ENCODE measurements at regions not wholly inside any gene's neighbourhood (a gene's known extent, or its start where the extent isn't known, plus 50 kb on each side); places are given as distances from the start of the nearest gene placed in this dataset.

- Mint-ChIP-seq H3K36me3 (no peaks in the 10 kb centered on the region), H3K4me1 (no peaks in the 10 kb centered on the region), H3K27me3 (ENCODE audit: low read depth in 3 of 3) (peaks cover 0 to 1% (median 0%) of the 10 kb centered on the region in 3 donors), H3K27ac (no peak overlapping the region), H3K9me3 (peaks cover 3 to 20% (median 8%) of the 10 kb centered on the region in 6 donors), H3K4me3 (no peak overlapping the region)
- no peak for DNase-seq
These were observed 63.3 kb upstream of the THSD7A start for GRCh38 chr7:11895337-11895736.

- H3K27me3 Mint-ChIP-seq (ENCODE audit: low read depth in 3 of 3): no peaks in the 10 kb centered on the region
- H3K4me3 Mint-ChIP-seq: no peak overlapping the region
- DNase-seq: no peak
- H3K9me3 Mint-ChIP-seq: peaks cover 3 to 21% (median 7%) of the 10 kb centered on the region in 6 donors
- H3K4me1 Mint-ChIP-seq: no peaks in the 10 kb centered on the region
- no peaks in the 10 kb centered on the region for H3K36me3 Mint-ChIP-seq
- H3K27ac Mint-ChIP-seq: no peak overlapping the region
These were observed 64.7 kb upstream of the THSD7A start for GRCh38 chr7:11896663-11897062.

DNA sequence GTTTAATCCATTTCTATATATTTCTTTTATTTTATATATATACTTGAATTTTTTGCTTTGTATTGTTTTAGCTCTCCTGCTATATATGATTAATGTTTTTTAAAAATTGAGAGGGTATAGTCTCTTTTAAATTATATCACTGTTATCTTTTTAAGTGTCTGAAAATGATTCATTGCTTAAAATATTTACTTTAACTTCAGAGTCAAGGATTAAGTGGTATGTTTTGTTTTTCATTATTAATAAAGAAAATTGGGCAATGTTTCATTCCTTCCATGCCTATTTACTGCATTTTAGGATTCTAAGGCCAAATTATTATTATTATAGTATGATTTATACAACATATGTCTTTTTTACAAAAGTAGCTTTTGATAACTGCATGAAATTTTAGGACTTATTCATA is 67.2 kb upstream of the THSD7A start:
- no peak for DNase-seq
- Mint-ChIP-seq H3K27ac (no peak overlapping the region), H3K27me3 (ENCODE audit: low read depth in 3 of 3) (no peaks in the 10 kb centered on the region), H3K4me1 (no peaks in the 10 kb centered on the region), H3K9me3 (peaks cover 3 to 16% (median 10%) of the 10 kb centered on the region in 6 donors), H3K4me3 (no peak overlapping the region), H3K36me3 (no peaks in the 10 kb centered on the region)

GRCh38 chr7:11910253-11910652 is 78.3 kb upstream of the THSD7A start:
- H3K9me3 Mint-ChIP-seq: peaks cover under 1 to 17% (median 4%) of the 10 kb centered on the region in 6 donors
- no peaks in the 10 kb centered on the region for H3K4me1 Mint-ChIP-seq
- no peak for DNase-seq
- H3K4me3 Mint-ChIP-seq: no peak overlapping the region
- no peaks in the 10 kb centered on the region for H3K36me3 Mint-ChIP-seq
- no peaks in the 10 kb centered on the region for H3K27me3 Mint-ChIP-seq (ENCODE audit: low read depth in 3 of 3)
- no peak overlapping the region for H3K27ac Mint-ChIP-seq

- no peak for DNase-seq
- H3K9me3 Mint-ChIP-seq: peaks cover 3 to 22% (median 7%) of the 10 kb centered on the region in 6 donors
- no peak overlapping the region for H3K27ac Mint-ChIP-seq
- H3K4me3 Mint-ChIP-seq: no peak overlapping the region
- no peaks in the 10 kb centered on the region for H3K27me3 Mint-ChIP-seq (ENCODE audit: low read depth in 3 of 3)
- no peaks in the 10 kb centered on the region for H3K4me1 Mint-ChIP-seq
- H3K36me3 Mint-ChIP-seq: no peaks in the 10 kb centered on the region
These were observed 79.9 kb upstream of the THSD7A start for GRCh38 chr7:11911900-11912299.

GRCh38 chr7:11914645-11915044 is 82.6 kb upstream of the THSD7A start:
- no peak for DNase-seq
- H3K36me3 Mint-ChIP-seq: no peaks in the 10 kb centered on the region
- H3K27me3 Mint-ChIP-seq (ENCODE audit: low read depth in 3 of 3): no peaks in the 10 kb centered on the region
- H3K4me3 Mint-ChIP-seq: no peak overlapping the region
- peaks cover 3 to 31% (median 9%) of the 10 kb centered on the region in 6 donors for H3K9me3 Mint-ChIP-seq
- H3K27ac Mint-ChIP-seq: no peak overlapping the region
- no peaks in the 10 kb centered on the region for H3K4me1 Mint-ChIP-seq

GRCh38 chr7:11923376-11923930 is 91.5 kb upstream of the THSD7A start:
- Mint-ChIP-seq H3K9me3 (peaks cover 0 to 23% (median 12%) of the 10 kb centered on the region in 6 donors), H3K4me3 (no peak overlapping the region), H3K27me3 (ENCODE audit: low read depth in 3 of 3) (peaks cover 0 to 1% (median 0%) of the 10 kb centered on the region in 3 donors), H3K4me1 (no peaks in the 10 kb centered on the region), H3K36me3 (no peaks in the 10 kb centered on the region), H3K27ac (no peak overlapping the region)
- no peak for DNase-seq

GRCh38 chr7:11931307-11931706 is 99.3 kb upstream of the THSD7A start:
- H3K9me3 Mint-ChIP-seq: peaks cover 0 to 9% (median 4%) of the 10 kb centered on the region in 6 donors
- H3K36me3 Mint-ChIP-seq: no peaks in the 10 kb centered on the region
- H3K27ac Mint-ChIP-seq: no peak overlapping the region
- H3K4me1 Mint-ChIP-seq: no peaks in the 10 kb centered on the region
- DNase-seq: no peak
- H3K27me3 Mint-ChIP-seq (ENCODE audit: low read depth in 3 of 3): no peaks in the 10 kb centered on the region
- no peak overlapping the region for H3K4me3 Mint-ChIP-seq

GRCh38 chr7:11934796-11935195 is 102.8 kb upstream of the THSD7A start:
- Mint-ChIP-seq H3K9me3 (peaks cover 0 to 23% (median 5%) of the 10 kb centered on the region in 6 donors), H3K4me3 (no peak overlapping the region), H3K4me1 (no peaks in the 10 kb centered on the region), H3K36me3 (no peaks in the 10 kb centered on the region), H3K27me3 (ENCODE audit: low read depth in 3 of 3) (no peaks in the 10 kb centered on the region), H3K27ac (no peak overlapping the region)
- DNase-seq: no peak

DNA sequence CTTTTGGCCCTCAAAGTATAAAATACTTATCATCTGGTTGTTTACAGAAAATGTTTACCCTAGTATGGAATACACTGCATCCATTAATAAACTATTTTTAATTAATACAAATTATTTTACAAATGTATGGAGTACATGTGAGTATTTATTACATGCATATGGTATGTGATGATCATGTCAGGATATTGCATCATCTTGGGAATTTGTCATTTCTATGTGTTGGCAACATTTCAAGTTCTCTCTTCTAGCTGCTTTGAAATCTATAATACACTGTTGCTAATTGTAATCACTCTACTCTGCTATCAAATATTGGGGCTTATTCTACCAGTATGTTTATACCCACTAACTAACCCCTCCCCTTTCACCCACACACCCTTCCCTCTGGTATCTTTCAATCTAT is 103.9 kb upstream of the THSD7A start:
- peaks cover 0 to 23% (median 5%) of the 10 kb centered on the region in 6 donors for H3K9me3 Mint-ChIP-seq
- no peak overlapping the region for H3K27ac Mint-ChIP-seq
- H3K4me1 Mint-ChIP-seq: no peaks in the 10 kb centered on the region
- H3K36me3 Mint-ChIP-seq: no peaks in the 10 kb centered on the region
- no peak for DNase-seq
- peaks cover 0 to 3% (median 0%) of the 10 kb centered on the region in 3 donors for H3K27me3 Mint-ChIP-seq (ENCODE audit: low read depth in 3 of 3)
- no peak overlapping the region for H3K4me3 Mint-ChIP-seq

DNA sequence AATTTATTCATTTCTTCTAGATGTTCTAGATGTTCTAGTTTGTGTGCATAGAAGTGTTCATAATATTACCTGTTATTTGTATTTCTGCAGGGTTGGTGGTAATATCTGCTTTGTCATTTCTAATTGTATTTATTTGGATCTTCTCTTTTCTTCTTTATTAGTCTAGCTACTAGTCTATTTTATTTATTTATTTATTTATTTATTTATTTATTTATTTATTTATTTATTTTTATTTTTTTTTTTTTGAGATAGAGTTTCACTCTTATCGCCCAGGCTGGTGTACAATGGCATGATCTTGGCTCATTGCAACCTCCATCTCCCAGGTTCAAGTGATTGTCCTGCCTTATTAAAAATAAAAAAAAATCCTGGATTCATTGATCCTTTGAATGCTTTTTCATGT is 114.8 kb upstream of the THSD7A start:
- Mint-ChIP-seq H3K4me1 (no peaks in the 10 kb centered on the region), H3K27me3 (ENCODE audit: low read depth in 3 of 3) (no peaks in the 10 kb centered on the region), H3K27ac (no peak overlapping the region), H3K4me3 (no peak overlapping the region), H3K9me3 (peaks cover 5 to 60% (median 25%) of the 10 kb centered on the region in 6 donors), H3K36me3 (no peaks in the 10 kb centered on the region)
- DNase-seq: no peak

DNA sequence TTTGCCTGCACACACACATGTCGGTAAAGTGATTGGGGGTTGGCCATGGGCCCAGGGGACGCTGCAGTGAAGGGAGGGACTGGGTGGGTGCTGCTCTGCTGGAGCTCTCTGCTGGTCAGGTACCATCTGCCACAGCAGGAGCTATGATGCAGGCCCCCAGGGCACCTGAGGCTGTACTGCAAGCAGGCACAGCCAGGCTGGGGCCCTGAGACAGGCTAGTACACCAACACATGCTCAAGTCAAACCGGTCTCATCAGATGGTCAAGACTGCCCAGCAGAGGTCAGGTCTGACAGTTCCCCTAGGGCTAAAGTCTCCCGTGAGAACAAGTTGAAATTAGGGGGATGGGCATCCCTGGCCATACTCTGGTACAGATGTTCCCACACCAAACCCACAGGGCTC is 118.3 kb upstream of the THSD7A start:
- H3K36me3 Mint-ChIP-seq: no peaks in the 10 kb centered on the region
- H3K27ac Mint-ChIP-seq: no peak overlapping the region
- no peaks in the 10 kb centered on the region for H3K4me1 Mint-ChIP-seq
- peaks cover under 1 to 65% (median 26%) of the 10 kb centered on the region in 6 donors for H3K9me3 Mint-ChIP-seq
- no peak overlapping the region for H3K4me3 Mint-ChIP-seq
- no peaks in the 10 kb centered on the region for H3K27me3 Mint-ChIP-seq (ENCODE audit: low read depth in 3 of 3)
- DNase-seq: no peak

DNA sequence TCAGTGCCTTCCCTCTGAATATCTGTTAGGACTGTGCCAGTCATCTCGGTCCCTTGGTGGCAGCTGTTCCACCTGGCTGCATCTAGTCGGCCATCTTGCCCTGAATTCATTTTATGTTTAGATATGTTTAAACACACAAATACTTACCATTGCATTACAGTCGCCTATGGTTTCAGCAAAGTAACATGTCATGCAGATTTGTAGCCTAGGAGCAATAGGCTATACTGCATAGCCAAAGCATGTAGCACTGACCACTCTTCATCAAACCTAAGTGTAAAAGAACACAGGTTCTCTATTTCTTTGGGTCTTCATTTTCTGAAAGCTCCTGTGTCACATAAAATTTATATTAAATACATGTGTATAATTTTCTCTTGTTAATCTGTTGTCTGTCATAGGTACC is 118.9 kb upstream of the THSD7A start:
- Mint-ChIP-seq H3K9me3 (peaks cover 0 to 58% (median 26%) of the 10 kb centered on the region in 6 donors), H3K27ac (no peak overlapping the region), H3K36me3 (no peaks in the 10 kb centered on the region), H3K27me3 (ENCODE audit: low read depth in 3 of 3) (no peaks in the 10 kb centered on the region), H3K4me3 (no peak overlapping the region), H3K4me1 (no peaks in the 10 kb centered on the region)
- DNase-seq: no peak

- Mint-ChIP-seq H3K4me3 (no peak overlapping the region), H3K27me3 (ENCODE audit: low read depth in 3 of 3) (no peaks in the 10 kb centered on the region), H3K36me3 (no peaks in the 10 kb centered on the region), H3K9me3 (peaks cover 0 to 52% (median 27%) of the 10 kb centered on the region in 6 donors), H3K27ac (no peak overlapping the region), H3K4me1 (no peaks in the 10 kb centered on the region)
- no peak for DNase-seq
These were observed 119.9 kb upstream of the THSD7A start for GRCh38 chr7:11951909-11952308.

GRCh38 chr7:11952972-11953371 is 121.0 kb upstream of the THSD7A start:
- Mint-ChIP-seq H3K9me3 (peaks cover 0 to 47% (median 22%) of the 10 kb centered on the region in 6 donors), H3K4me1 (no peaks in the 10 kb centered on the region), H3K27me3 (ENCODE audit: low read depth in 3 of 3) (no peaks in the 10 kb centered on the region), H3K27ac (no peak overlapping the region), H3K4me3 (no peak overlapping the region), H3K36me3 (no peaks in the 10 kb centered on the region)
- DNase-seq: no peak
